SU-DHL-6 (cell line): ENCODE measurements at regions not wholly inside any gene's neighbourhood (a gene's known extent, or its start where the extent isn't known, plus 50 kb on each side); places are given as distances from the start of the nearest gene placed in this dataset.

ENCODE experiments used
- H2AFZ ChIP-seq: fragments of 200-600 bp; sonication (generic); 2 replicates; pipeline ENCODE4 v1.6.1; 2014; ENCODE audit warnings: low read depth, mild to moderate bottlenecking, moderate library complexity, mixed read lengths, antibody characterized with exemption, low read length; ENCODE audit not compliant: severe bottlenecking
- H3F3A ChIP-seq: fragments of 200-600 bp; shearing (Covaris generic); 2 replicates; pipeline ENCODE4 v1.6.0; 2016; ENCODE audit warnings: antibody characterized with exemption, mild to moderate bottlenecking; ENCODE audit not compliant: insufficient read depth
- H3K27ac ChIP-seq: fragments of 200-600 bp; sonication (generic); 2 replicates; pipeline ENCODE4 v1.5.1; 2016; ENCODE audit warnings: low read depth, mild to moderate bottlenecking, low read length, moderate library complexity, mixed read lengths
- H3K27me3 ChIP-seq: fragments of 200-600 bp; sonication (generic), shearing (Covaris generic); 2 replicates; pipeline ENCODE4 v1.6.0; 2014; ENCODE audit warnings: mild to moderate bottlenecking, low read length
- H3K36me3 ChIP-seq: fragments of 200-600 bp; sonication (generic); 2 replicates; pipeline ENCODE4 v1.6.1; 2014; ENCODE audit warnings: mild to moderate bottlenecking, low read length, mixed read lengths
- H3K4me2 ChIP-seq: fragments of 300-600, 200-600 bp; shearing (Covaris generic), sonication (generic); 2 replicates; pipeline ENCODE4 v1.6.0; 2014; ENCODE audit warnings: low read length, low read depth, mild to moderate bottlenecking; ENCODE audit not compliant: poor library complexity, severe bottlenecking
- H3K4me3 ChIP-seq: fragments of 200-600 bp; sonication (generic); 2 replicates; pipeline ENCODE4 v1.5.1; 2014; ENCODE audit warnings: antibody characterized with exemption, low read length, mild to moderate bottlenecking, mixed read lengths; ENCODE audit not compliant: insufficient read depth, poor library complexity, severe bottlenecking
- H3K79me2 ChIP-seq: fragments of 200-600 bp; sonication (generic); 2 replicates; pipeline ENCODE4 v1.6.1; 2014; ENCODE audit warnings: mild to moderate bottlenecking, low read length, moderate library complexity; ENCODE audit not compliant: insufficient read depth
- H3K9ac ChIP-seq: fragments of 200-600 bp; sonication (generic); 2 replicates; pipeline ENCODE4 v1.7.0; 2014; ENCODE audit warnings: mild to moderate bottlenecking, low read length
- H3K9me2 ChIP-seq: fragments of 200-600 bp; sonication (generic); replicated peaks from 2 replicates; pipeline ENCODE4 v1.6.1; 2014; ENCODE audit warnings: low read length; ENCODE audit not compliant: insufficient read depth
- H3K9me3 ChIP-seq: fragments of 200-600 bp; sonication (generic); 2 replicates; pipeline ENCODE4 v1.6.1; 2014; ENCODE audit warnings: low read length, mixed read lengths; ENCODE audit not compliant: insufficient read depth
- H4K20me1 ChIP-seq: fragments of 200-600 bp; sonication (generic); 2 replicates; pipeline ENCODE4 v1.6.1; 2014; ENCODE audit warnings: low read depth, mild to moderate bottlenecking, antibody characterized with exemption, low read length, moderate library complexity, mixed read lengths
- CTCF ChIP-seq: fragments of 200-600 bp; sonication (generic); IDR thresholded peaks from one replicate; pipeline ENCODE4 v1.5.1; 2017; ENCODE audit warnings: antibody characterized with exemption, mild to moderate bottlenecking, low read length, moderate library complexity; ENCODE audit not compliant: insufficient read depth, poor library complexity, severe bottlenecking
- EZH2phosphoT487 ChIP-seq: fragments of 200-600 bp; sonication (generic), shearing (Covaris generic); conservative IDR thresholded peaks from 2 replicates; pipeline ENCODE4 v1.6.1; 2018; ENCODE audit warnings: mild to moderate bottlenecking, antibody characterized with exemption, low read length, moderate library complexity, mixed read lengths

- TF ChIP-seq CTCF (no peak), EZH2phosphoT487 (no peak)
- no peaks in the 10 kb centered on the region for H3K9me3 ChIP-seq
- no peaks in the 10 kb centered on the region for H3K36me3 ChIP-seq
- H4K20me1 ChIP-seq = no peaks in the 10 kb centered on the region
- no peak overlapping the region for H3K27ac ChIP-seq
- no peak overlapping the region for H3K9ac ChIP-seq
- H3K4me2 ChIP-seq = no peak overlapping the region
- no peaks in the 10 kb centered on the region for H3F3A ChIP-seq
- no peak overlapping the region for H2AFZ ChIP-seq
- no peaks in the 10 kb centered on the region for H3K9me2 ChIP-seq
- no peaks in the 10 kb centered on the region for H3K79me2 ChIP-seq
- no peaks in the 10 kb centered on the region for H3K27me3 ChIP-seq
- no peak overlapping the region for H3K4me3 ChIP-seq
These were observed 85.3 kb upstream of the C16orf82 start for GRCh38 chr16:26981266-26981938.

GRCh38 chr16:26982422-26982821, 84.3 kb upstream of the C16orf82 start:
- H3K27me3 ChIP-seq = no peaks in the 10 kb centered on the region
- TF ChIP-seq EZH2phosphoT487 = no peak
- no peak overlapping the region for H3K4me3 ChIP-seq
- H3K27ac ChIP-seq = no peak overlapping the region
- H3K9ac ChIP-seq = no peak overlapping the region
- no peaks in the 10 kb centered on the region for H3F3A ChIP-seq
- H3K36me3 ChIP-seq = no peaks in the 10 kb centered on the region
- H3K4me2 ChIP-seq = no peak overlapping the region
- no peaks in the 10 kb centered on the region for H3K9me3 ChIP-seq
- H3K79me2 ChIP-seq = no peaks in the 10 kb centered on the region
- no peaks in the 10 kb centered on the region for H3K9me2 ChIP-seq
- H4K20me1 ChIP-seq = no peaks in the 10 kb centered on the region
- H2AFZ ChIP-seq = no peak overlapping the region

- Histone ChIP-seq H3K9me3 (no peaks in the 10 kb centered on the region), H3K79me2 (no peaks in the 10 kb centered on the region), H2AFZ (no peak overlapping the region), H3K27me3 (no peaks in the 10 kb centered on the region), H3K9me2 (no peaks in the 10 kb centered on the region), H4K20me1 (no peaks in the 10 kb centered on the region), H3F3A (no peaks in the 10 kb centered on the region), H3K27ac (no peak overlapping the region), H3K4me3 (no peak overlapping the region), H3K4me2 (no peak overlapping the region), H3K36me3 (no peaks in the 10 kb centered on the region), H3K9ac (no peak overlapping the region)
- no peak for TF ChIP-seq CTCF
- no peak for TF ChIP-seq EZH2phosphoT487
These were observed 83.3 kb upstream of the C16orf82 start for GRCh38 chr16:26983426-26983825.
